Daoy (cell line): ENCODE measurements at regions not wholly inside any gene's neighbourhood (a gene's known extent, or its start where the extent isn't known, plus 50 kb on each side); places are given as distances from the start of the nearest gene placed in this dataset.

Experiments
- DNase-seq: peaks from one replicate; pipeline ENCODE4 v3.0.0-alpha.2; 2015; ENCODE audit warnings: low read depth

DNA sequence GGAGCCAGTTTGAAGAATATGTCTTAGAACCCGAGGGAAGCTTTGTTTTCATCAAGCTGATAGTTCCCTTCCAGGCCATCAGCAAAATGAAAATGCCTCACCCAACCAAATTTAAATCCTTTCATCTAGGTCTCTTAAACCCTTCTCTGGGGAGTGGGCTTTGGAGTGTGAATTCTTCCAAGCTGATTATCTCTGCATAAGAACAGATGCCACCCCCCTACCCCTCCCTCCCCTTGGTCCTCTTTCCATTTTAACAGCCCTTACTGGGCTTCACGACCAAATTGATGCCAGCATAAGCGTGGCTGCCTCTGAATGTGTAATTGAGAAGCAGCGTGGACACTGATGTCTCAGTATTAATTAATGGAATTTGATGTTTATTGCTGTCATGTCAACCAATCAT, 509.7 kb upstream of the CLINT1 start:
- no peak for DNase-seq

DNA sequence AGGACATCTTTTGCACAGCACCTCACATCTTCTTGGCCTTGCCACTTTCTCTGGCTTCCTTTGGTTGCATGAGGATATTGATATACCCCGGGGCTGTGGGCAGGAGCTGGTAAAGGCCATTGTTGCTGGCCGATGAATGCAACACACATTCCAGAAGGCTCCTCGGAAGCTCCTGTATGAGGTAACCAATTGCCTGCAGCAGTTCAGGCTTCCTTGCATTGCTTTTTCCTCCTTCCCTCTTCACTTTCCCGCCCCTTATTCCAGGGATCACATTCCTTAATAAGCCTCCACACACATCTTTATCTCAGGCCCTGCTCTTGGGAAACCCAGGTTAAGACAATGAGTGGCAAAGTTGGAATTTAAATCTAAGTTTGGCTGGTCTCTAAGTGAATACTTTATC, 505.4 kb upstream of the CLINT1 start:
- no peak for DNase-seq

GRCh38 chr5:158354958-158355357, 496.0 kb upstream of the CLINT1 start:
- no peak for DNase-seq

DNA sequence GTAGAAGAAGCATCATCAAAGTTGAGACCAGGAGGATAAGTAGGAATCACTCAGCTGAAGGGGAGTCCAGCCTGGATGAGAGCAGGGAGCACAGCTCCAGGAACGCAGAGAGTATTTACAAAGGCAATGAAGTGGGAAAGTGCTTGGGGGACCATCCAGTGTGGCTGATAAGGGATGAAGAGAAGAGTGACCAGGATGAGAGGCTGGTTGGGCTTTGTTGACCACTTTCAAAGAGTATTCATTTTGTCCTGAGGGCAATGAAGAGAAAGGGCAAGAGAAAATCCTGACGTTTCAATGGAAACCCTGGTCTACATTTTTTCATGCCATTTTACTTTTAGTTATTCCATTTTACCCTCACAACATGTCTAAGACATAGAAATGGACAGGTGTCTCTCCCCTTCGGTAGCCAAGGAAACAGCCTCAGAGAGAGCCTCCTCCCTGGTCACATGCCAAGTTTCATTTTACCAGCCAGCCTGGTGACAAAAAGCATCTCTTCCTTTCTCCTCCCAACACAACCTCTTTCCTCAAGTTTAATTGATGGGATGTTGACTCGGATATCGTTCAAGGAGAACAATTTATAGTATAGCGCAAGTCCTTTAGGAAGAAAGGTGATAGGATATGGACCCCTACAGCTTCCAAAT, 492.7 kb upstream of the CLINT1 start:
- DNase-seq: no peak

DNA sequence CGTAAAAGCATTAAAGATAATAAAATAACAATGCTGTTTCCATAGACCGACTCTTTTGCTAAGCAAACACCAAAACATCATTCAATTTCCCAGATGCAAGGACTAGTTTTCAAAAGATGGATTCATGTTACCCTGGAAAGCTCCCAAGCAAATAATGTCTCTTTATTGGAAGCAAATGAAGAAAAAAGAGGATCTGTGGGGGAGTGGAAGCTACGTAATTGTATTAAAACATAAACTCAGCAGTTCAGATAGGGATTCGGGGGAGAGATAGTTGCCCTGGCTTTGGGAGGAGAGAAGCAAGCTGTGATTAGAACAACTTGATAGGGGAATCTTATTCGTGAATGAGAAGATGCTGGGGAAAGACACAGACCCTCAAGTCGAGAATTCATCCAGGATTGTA, 491.0 kb upstream of the CLINT1 start:
- no peak for DNase-seq

GRCh38 chr5:158344376-158344775, 485.4 kb upstream of the CLINT1 start:
- DNase-seq: no peak

DNA sequence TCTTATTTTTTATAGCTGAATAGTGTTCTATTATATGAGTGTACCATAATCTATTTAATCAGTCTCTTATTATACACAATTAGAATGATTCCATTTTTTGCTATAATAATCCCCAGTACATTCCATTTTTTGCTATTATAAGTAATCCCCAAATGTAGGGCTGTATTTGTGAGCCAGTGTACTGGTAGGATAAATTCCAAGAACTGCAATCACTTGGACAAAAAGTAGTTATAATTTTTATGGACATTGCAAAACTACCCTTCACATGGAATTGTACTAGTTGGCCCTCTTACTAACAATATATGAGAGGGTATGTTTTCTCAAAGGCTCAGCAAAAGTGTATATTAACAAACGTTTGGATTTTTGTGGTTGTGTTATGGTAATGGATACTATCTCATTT, 481.7 kb upstream of the CLINT1 start:
- no peak for DNase-seq

- no peak for DNase-seq
Observed at GRCh38 chr5:158326256-158326655, 467.3 kb upstream of the CLINT1 start.

- DNase-seq: no peak
Observed at GRCh38 chr5:158324236-158324635, 465.3 kb upstream of the CLINT1 start.

GRCh38 chr5:158322620-158323019, 463.7 kb upstream of the CLINT1 start:
- DNase-seq: no peak

GRCh38 chr5:158320934-158321333, 462.0 kb upstream of the CLINT1 start:
- DNase-seq: no peak

DNA sequence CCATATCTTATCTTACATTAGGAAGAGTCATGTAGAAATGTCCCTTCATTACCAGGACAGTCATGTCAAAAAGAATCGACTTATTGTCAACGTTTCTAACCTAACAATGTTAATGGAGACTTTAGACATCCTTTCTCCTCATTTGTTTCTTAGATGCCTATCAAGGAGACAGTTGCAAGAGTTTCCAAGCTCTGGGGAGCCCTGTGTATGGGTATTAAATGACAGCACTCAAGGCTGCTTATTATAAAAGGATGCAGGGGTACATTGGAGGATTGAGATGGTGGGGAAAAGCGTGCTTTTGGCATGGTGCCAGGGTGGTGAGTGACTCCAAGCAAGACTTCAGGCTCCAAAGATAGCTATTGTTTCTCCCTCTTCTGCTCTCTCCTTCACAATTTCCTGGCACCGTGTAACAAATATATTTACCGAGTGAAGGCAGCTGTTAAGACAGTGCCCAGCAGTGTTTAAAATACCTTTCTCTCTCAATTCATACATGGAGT, 461.3 kb upstream of the CLINT1 start:
- DNase-seq: no peak

DNA sequence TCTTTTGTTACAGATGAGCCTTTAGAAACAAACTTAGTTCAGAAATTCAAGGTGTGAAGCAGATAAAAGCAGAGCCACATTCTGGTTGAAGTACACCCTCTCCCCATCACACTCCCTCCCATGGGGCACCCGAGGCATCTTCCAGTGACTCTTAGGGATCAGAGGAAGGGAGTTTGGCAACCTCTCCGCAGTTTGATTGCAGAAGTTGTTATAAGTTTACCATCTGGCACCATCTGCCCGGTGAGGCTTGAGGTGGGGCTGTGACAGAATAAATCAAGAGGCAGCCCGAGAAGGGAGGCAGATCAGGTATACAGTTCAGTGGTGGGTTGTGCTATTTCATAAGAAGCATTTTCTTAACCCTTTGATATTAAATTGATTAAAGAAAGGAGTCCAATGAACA, 458.6 kb upstream of the CLINT1 start:
- DNase-seq: no peak

DNA sequence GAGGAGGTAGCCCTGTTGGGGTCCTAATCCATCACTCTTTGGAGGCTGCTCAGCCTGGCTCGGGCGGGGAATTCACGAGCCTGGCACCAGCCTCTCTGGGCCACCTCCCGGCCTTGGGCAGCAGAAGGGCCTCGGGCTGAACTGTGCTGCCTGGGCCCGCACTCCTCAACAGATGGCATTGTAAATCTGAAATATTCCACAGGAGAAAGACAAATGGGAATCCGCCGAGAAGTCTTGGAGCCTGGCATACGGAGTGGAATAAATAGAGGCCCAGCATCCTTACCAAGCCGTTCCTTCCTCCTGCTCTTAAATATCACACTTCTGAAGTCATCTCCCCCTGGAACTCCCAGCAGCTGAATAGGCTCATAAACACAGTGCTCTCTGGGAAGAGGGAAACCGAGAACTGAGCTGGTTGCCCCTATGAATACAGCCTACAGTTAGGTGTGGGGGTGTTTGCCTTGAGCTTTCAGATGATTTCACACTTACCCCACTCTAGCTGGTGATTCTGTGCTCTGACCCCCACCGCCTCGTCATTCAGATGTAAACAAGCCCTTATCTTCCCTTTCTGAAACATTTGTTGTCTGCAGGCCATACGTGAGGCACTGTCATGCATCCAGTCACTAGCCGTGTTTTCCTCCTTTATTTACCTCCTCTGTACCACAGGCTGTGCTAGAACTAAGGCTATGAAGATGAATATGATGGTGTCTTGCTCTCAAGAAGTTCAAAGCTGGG, 455.0 kb upstream of the CLINT1 start:
- DNase-seq: no peak

- DNase-seq: no peak
Observed at GRCh38 chr5:158313027-158313732, 454.2 kb upstream of the CLINT1 start.

GRCh38 chr5:158309088-158309807, 450.3 kb upstream of the CLINT1 start:
- DNase-seq: no peak

DNA sequence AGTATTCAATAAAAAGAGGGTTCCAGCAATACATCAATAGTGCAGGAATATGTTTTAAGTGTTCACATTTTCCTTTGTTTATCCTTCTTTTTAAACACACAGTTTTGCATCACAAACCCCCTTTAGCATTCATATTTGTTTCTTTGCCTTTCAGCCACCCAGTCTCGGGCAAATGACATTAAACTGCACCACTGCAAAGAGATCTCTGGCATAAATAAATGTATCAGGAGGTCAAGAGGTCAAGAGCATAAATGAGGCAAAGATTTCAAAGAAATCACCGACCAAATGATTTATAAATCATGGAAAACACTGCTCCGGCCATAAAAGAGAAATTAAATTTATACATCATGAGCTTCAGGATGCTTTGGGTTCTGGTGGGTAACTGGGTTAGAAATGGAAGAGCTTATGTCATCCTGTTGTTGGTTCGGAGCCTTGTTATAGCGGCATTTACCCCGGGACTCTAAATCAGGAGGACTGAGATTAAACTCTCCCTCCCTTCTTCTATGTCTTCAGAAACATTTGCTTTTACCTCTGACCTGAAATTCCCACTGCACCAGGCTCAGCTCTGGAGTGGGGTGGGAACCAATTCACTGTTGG, 449.6 kb upstream of the CLINT1 start:
- no peak for DNase-seq

DNA sequence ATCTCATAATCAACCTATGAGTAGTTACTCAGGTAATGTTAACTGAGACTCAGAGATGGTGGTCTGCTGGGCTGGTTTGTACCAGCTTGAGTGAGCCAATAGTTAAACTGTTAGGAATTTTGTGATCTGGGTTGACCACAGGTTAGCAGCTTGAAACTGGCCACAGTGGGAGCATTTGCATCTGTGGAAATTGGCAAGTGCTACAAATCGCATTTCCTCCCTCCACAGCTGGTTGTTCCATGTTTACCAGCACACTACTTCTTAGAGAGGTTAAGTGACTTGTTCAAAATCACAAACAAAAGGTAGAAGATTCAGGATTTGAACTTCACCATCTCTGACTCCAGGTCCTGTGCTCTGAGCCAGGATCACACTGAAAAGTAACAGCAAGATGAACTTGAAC, 446.9 kb upstream of the CLINT1 start:
- DNase-seq: no peak

- no peak for DNase-seq
Observed at GRCh38 chr5:158304607-158305006, 445.7 kb upstream of the CLINT1 start.

GRCh38 chr5:158303883-158304282, 444.9 kb upstream of the CLINT1 start:
- no peak for DNase-seq

DNA sequence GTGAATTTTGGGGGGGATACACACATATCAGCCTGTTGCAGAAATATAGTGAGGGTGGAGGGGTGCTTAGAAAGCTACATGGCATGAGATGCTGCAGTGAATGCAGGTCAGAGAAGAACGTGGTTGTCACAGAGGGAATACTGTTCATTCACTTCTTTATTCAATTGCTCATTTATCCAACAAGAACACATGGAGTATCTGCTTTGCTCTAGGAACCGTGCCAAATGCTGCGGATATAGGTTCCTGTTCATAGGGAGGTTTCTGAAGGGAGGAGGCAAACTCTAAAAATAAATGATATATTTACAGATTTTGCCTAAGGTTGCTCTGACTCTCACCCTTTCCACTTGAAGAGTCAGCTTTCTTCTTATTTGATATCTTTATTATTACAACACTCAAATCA, 444.3 kb upstream of the CLINT1 start:
- DNase-seq: no peak

GRCh38 chr5:158302029-158302428, 443.1 kb upstream of the CLINT1 start:
- no peak for DNase-seq
